ENCODE measurements at regions not wholly inside any gene's neighbourhood (a gene's known extent, or its start where the extent isn't known, plus 50 kb on each side); places are given as distances from the start of the nearest gene placed in this dataset.

GRCh38 chr10:74771054-74771453 is 55.3 kb upstream of the KAT6B start:
- no peak for ATAC-seq (ENCODE audit: low read depth)
- peaks cover 5% of the 10 kb centered on the region for H3K9me3 Mint-ChIP-seq
- H3K4me3 Mint-ChIP-seq: no peak overlapping the region
- CTCF ChIA-PET: no interaction called here
- POLR2A ChIA-PET: interaction anchor here (0.7 kb wide), 1 partner anchor 76 kb away, joined by 9 read pairs; no protein-coding TSS in a partner anchor
- no peaks in the 10 kb centered on the region for H3K36me3 Mint-ChIP-seq (ENCODE audit: low read depth)
- no peaks in the 10 kb centered on the region for H3K4me1 Mint-ChIP-seq
- no peaks in the 10 kb centered on the region for H3K27me3 Mint-ChIP-seq
- no peak for DNase-seq
- no peak for TF ChIP-seq CTCF (IDR thresholded peaks at IDR 0.05)
- intact Hi-C loops (cut with micrococcal nuclease): no loop called here
- no peak overlapping the region for H3K27ac Mint-ChIP-seq

DNA sequence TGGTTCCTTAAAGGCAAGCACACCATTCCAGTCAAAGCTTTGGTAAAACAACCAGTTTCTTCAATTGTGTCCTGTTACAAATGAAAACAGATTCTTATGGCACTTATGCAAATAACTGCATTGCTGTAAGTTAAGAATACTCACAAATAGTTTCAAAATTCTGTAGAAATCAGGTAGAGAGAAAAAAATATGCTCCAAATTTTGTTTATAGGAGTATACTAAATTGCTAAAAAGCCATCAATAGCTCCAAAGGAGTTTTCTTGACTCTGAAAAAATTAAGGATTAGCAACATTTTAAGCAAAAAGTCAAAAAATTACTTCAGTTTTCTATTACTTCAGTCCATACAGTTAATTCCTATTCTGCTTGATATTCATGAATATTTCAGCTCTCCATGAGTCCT is 51.3 kb upstream of the KAT6B start:
- no peaks in the 10 kb centered on the region for H3K27me3 Mint-ChIP-seq
- no peak for TF ChIP-seq CTCF (IDR thresholded peaks at IDR 0.05)
- H3K4me3 Mint-ChIP-seq: no peak overlapping the region
- ATAC-seq (ENCODE audit: low read depth) (no peak), DNase-seq (no peak)
- ChIA-PET POLR2A (no interaction called here), CTCF (no interaction called here)
- no peaks in the 10 kb centered on the region for H3K4me1 Mint-ChIP-seq
- no peaks in the 10 kb centered on the region for H3K36me3 Mint-ChIP-seq (ENCODE audit: low read depth)
- intact Hi-C loops (cut with micrococcal nuclease): no loop called here
- H3K27ac Mint-ChIP-seq: no peak overlapping the region
- H3K9me3 Mint-ChIP-seq: peaks cover 12% of the 10 kb centered on the region

All from activated B cell treated with CpG ODN at 0.5 μM for 24 hours (primary cell).